ENCODE measurements at regions not wholly inside any gene's neighbourhood (a gene's known extent, or its start where the extent isn't known, plus 50 kb on each side); places are given as distances from the start of the nearest gene placed in this dataset.

- TF ChIP-seq POLR2A (IDR thresholded peaks at IDR 0.05): no peak
- no peak for TF ChIP-seq CTCF (IDR thresholded peaks at IDR 0.05 in 4 of 5, conservative IDR thresholded peaks at IDR 0.05 in 1 of 5)
Measured at GRCh38 chr6:20350215-20350614, 51.5 kb upstream of the E2F3 start.

Data from gastrocnemius medialis (tissue), 4 donors.